ENCODE measurements at regions not wholly inside any gene's neighbourhood (a gene's known extent, or its start where the extent isn't known, plus 50 kb on each side); places are given as distances from the start of the nearest gene placed in this dataset.
A peak's percentile ranks its signal among the peaks of the same experiment; 100 is the strongest.

GRCh38 chr17:72580321-72581127, 459.7 kb downstream of the SOX9 start:
- no peak for DNase-seq (ENCODE audit: low spot score)

- no peak for DNase-seq (ENCODE audit: low spot score)
Measured at GRCh38 chr17:72587156-72587555, 466.3 kb downstream of the SOX9 start.

- DNase-seq (ENCODE audit: low spot score), result peak; percentile 8
Measured at GRCh38 chr17:72587773-72588511, 467.1 kb downstream of the SOX9 start.

- no peak for DNase-seq (ENCODE audit: low spot score)
Measured at GRCh38 chr17:72588561-72588960, 467.7 kb downstream of the SOX9 start.

GRCh38 chr17:72588961-72589360, 468.1 kb downstream of the SOX9 start:
- peak; percentile 17 for DNase-seq (ENCODE audit: low spot score)

GRCh38 chr17:72590382-72590781, 469.6 kb downstream of the SOX9 start:
- DNase-seq (ENCODE audit: low spot score), result no peak

GRCh38 chr17:72590882-72591281, 470.1 kb downstream of the SOX9 start:
- DNase-seq (ENCODE audit: low spot score), result no peak

GRCh38 chr17:72591289-72592241, 470.7 kb downstream of the SOX9 start:
- no peak for DNase-seq (ENCODE audit: low spot score)

GRCh38 chr17:72592242-72592966, 471.6 kb downstream of the SOX9 start:
- peak; percentile 61 for DNase-seq (ENCODE audit: low spot score)

- no peak for DNase-seq (ENCODE audit: low spot score)
Measured at GRCh38 chr17:72592967-72593325, 472.1 kb downstream of the SOX9 start.

- no peak for DNase-seq (ENCODE audit: low spot score)
Measured at GRCh38 chr17:72594248-72594647, 473.4 kb downstream of the SOX9 start.
